HG02571 (cell line): ENCODE measurements at regions not wholly inside any gene's neighbourhood (a gene's known extent, or its start where the extent isn't known, plus 50 kb on each side); places are given as distances from the start of the nearest gene placed in this dataset.
"Not testable (repeated sequence)": the region's sequence is repeated elsewhere in the genome, so short reads cannot be mapped to it uniquely, and the experiment has no call there.

ENCODE experiments used
- ATAC-seq: cut with Tn5 transposase; IDR thresholded peaks from one replicate; pipeline ENCODE4 v1.9.1; 2021; ENCODE audit warnings: mild to moderate bottlenecking, moderate library complexity; ENCODE audit not compliant: unreplicated experiment

- no peak for ATAC-seq
These were observed 1304.6 kb downstream of the EPHA7 start for GRCh38 chr6:92114797-92115196.

- ATAC-seq = no peak
These were observed 1305.2 kb downstream of the EPHA7 start for GRCh38 chr6:92114091-92114675.

- ATAC-seq = no peak
These were observed 1308.0 kb downstream of the EPHA7 start for GRCh38 chr6:92111386-92111785.

GRCh38 chr6:92110403-92110802, 1309.0 kb downstream of the EPHA7 start:
- no peak for ATAC-seq

GRCh38 chr6:92109956-92110355, 1309.4 kb downstream of the EPHA7 start:
- no peak for ATAC-seq

DNA sequence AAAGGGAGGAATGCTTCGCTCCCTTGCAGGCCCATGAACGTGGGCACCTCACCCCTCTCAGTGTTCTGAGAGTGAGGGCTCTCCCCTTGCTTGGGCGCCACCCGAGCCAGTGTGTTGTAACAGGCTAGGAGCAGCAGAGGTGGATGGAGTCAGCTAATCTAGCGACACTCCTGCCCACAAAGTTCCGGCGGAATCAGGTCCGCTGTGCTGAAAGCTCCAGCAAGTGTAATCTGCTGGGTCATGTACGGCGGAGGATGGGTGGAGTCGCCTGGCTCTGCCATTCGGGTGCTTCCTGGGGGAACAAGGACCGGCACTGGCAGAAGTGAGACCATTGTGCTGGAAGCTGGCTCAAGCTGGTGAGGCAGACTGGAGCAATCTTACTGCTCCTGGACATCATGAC, 1310.1 kb downstream of the EPHA7 start:
- no peak for ATAC-seq

GRCh38 chr6:92086750-92087149, 1332.6 kb downstream of the EPHA7 start:
- ATAC-seq = no peak

- not testable (repeated sequence) for ATAC-seq
These were observed 1335.4 kb downstream of the EPHA7 start for GRCh38 chr6:92083914-92084313.

DNA sequence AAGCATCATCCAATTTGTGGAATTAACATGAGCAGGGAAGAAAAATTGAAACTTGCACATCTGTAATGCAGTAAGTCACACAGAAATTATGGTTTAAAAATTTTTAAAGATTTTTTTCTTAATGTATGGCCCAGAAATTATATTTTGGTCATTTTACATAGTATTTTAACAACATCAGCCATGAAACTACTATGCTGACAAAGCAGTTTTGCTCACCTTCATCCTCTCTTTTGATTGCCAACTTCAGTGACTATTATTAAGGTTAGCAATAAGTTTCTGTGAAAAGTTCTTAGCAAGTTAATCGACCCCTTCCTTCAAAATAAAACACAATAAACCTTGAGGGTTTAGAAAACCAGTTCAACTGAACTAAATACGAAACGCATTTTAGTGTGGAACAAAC, 1347.0 kb downstream of the EPHA7 start:
- no peak for ATAC-seq

DNA sequence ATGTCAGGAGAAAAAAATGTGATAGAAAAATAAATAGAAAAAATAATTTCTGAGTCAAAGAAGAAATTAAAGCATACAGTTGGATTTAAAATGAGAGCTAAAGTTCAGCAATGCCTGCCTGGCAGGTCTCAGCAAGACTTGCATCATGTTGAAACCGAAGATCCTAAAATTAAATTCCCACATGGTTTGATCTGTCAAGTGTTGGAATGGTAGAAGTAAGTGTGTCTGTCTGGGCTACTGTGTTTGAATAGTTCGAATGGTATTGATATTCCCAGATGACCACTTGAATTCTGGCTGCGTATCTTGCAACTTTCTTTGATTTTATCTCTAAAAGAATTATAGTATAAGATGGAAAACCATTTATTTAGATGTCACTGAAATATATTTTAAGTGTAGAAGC, 1349.6 kb downstream of the EPHA7 start:
- no peak for ATAC-seq

DNA sequence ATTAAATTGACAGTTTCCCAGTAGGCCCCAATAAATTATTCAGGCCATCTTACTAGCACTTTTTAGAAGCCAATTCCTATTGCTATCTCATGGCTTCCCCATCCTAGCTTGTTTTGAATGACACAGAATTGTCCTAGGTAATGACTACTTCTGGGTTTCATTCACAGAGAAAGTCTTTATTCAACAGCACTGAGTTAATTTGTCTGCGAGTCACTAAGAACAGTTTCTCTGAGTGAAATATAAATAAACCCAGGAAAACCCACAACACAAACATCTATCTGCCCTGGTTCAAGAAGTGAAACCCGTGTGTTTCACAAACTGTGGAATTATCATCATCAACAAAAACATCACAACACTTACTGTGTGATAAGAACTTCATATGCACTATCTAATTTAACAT, 1366.8 kb downstream of the EPHA7 start:
- ATAC-seq = no peak

DNA sequence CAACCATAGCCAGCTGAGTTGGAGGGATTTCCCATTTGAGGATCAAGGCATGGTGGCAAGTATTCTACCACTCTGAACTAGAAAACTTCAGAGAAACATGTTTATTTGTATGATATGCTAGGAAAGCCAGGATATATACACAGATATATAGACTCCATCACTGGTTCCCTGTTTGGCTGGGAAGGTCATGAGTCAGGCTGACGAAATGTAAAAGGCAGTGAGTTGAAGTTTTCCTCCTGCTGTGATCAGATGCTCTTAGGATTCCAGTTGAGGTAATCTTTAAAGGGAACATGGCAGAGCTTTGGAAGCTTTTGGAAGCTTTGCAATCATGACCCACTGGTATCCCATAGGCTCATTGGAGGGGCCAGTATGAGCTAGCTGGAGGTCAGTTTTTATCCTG, 1369.1 kb downstream of the EPHA7 start:
- no peak for ATAC-seq

GRCh38 chr6:92047860-92048259, 1371.5 kb downstream of the EPHA7 start:
- ATAC-seq = no peak

- ATAC-seq = no peak
These were observed 1372.1 kb downstream of the EPHA7 start for GRCh38 chr6:92047152-92047850.

GRCh38 chr6:92044312-92044711, 1375.0 kb downstream of the EPHA7 start:
- ATAC-seq = no peak

DNA sequence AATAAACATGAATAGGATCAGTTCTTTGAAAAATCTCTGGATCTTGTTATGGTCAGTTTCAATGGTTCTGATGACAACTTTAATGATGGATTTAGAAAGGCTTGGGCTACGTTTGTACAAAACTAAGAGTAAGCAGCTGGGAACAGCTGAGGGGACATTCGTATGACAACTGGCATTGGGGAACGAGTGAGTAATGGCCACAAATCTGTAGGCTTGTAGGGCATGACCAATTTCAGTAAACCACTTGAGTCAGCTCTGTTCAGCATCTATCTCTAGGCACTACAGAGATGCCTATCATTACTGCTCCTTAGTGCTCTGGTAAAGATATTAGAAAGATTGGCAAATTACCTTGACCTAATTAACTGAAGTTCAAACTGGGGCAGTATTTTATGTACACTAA, 1375.6 kb downstream of the EPHA7 start:
- ATAC-seq = no peak

DNA sequence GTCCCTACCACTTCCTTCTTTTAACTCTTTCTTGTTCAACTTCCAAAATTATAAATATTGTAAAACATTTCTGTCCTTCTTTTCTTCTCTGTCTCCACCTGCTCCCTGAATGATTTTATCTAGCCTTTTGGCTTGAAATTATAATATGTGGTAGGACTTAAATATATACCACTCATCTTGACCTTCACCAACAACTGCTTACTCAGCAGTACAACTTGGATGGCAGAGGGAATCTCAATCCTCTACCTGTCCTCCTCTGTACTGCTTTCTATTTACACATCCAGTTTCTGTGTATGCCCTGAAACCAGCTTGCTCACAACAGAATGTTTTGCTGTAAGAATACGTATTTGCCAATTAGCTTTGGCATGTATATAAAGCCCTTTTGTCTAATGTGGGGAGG, 1392.5 kb downstream of the EPHA7 start:
- no peak for ATAC-seq

GRCh38 chr6:92024881-92025280, 1394.5 kb downstream of the EPHA7 start:
- no peak for ATAC-seq

GRCh38 chr6:92024110-92024509, 1395.2 kb downstream of the EPHA7 start:
- ATAC-seq = no peak

GRCh38 chr6:92023410-92023966, 1395.9 kb downstream of the EPHA7 start:
- ATAC-seq = no peak

DNA sequence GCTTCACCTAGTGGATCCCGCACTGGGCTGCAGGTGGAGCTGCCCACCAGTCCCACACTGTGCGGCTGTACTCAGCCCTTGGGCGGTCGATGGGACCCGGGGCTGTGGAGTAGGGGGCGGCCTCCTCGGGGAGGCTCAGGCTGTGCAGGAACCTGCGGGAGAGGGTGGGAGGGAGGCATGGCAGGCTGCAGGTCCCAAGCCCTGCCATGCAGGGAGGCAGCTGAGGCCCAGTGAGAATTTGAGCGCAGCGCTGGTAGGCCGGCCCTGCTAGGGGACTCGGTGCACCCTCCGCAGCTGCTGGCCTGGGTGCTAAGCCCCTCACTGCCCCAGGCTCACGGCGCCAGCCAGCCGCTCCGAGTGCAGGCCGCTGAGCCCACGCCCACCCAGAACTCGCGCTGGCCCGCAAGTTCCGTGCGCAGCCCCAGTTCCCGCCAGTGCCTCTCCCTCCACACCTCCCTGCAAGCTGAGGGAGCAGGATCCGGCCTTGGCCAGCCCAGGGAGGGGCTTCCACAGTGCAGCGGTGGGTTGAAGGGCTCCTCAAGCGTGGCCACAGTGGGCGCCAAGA, 1407.6 kb downstream of the EPHA7 start:
- ATAC-seq = no peak
